ENCODE measurements at regions not wholly inside any gene's neighbourhood (a gene's known extent, or its start where the extent isn't known, plus 50 kb on each side); places are given as distances from the start of the nearest gene placed in this dataset.

DNA sequence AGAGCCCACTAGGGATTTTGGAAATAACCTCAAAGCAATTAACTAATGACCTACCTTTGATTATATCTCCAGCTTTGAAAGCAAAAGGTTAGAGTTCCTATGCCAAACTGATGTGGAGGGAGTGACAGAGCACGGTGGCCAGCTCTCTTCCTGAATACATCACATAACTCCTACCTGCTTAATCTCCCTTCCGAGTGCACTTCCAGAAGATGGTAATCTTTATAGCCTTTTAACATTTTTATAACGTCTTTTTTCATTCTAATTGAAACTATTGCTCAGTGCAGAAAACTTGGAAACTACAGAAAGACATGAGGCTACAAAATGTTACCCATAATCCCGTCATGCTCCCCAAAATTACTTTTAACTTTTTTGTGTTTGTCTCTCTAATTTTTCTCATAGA lies 110.5 kb upstream of the COX10 start:
- TF ChIP-seq, protein P1, sequence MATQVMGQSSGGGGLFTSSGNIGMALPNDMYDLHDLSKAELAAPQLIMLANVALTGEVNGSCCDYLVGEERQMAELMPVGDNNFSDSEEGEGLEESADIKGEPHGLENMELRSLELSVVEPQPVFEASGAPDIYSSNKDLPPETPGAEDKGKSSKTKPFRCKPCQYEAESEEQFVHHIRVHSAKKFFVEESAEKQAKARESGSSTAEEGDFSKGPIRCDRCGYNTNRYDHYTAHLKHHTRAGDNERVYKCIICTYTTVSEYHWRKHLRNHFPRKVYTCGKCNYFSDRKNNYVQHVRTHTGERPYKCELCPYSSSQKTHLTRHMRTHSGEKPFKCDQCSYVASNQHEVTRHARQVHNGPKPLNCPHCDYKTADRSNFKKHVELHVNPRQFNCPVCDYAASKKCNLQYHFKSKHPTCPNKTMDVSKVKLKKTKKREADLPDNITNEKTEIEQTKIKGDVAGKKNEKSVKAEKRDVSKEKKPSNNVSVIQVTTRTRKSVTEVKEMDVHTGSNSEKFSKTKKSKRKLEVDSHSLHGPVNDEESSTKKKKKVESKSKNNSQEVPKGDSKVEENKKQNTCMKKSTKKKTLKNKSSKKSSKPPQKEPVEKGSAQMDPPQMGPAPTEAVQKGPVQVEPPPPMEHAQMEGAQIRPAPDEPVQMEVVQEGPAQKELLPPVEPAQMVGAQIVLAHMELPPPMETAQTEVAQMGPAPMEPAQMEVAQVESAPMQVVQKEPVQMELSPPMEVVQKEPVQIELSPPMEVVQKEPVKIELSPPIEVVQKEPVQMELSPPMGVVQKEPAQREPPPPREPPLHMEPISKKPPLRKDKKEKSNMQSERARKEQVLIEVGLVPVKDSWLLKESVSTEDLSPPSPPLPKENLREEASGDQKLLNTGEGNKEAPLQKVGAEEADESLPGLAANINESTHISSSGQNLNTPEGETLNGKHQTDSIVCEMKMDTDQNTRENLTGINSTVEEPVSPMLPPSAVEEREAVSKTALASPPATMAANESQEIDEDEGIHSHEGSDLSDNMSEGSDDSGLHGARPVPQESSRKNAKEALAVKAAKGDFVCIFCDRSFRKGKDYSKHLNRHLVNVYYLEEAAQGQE (IDR thresholded peaks at IDR 0.05; ENCODE audit: insufficient read depth in 1 of 2, low read depth in 2 of 2, low read length in 1 of 2), result no peak
- TF ChIP-seq TCF7L2 (IDR thresholded peaks at IDR 0.05; ENCODE audit: low read depth, low read length) (no peak), SIN3A (IDR thresholded peaks at IDR 0.05; ENCODE audit: borderline replicate concordance, insufficient read depth, low read depth, low read length) (no peak), POLR2AphosphoS5 (IDR thresholded peaks at IDR 0.05; ENCODE audit: low read depth, low read length) (no peak)
- TF ChIP-seq, protein P2, sequence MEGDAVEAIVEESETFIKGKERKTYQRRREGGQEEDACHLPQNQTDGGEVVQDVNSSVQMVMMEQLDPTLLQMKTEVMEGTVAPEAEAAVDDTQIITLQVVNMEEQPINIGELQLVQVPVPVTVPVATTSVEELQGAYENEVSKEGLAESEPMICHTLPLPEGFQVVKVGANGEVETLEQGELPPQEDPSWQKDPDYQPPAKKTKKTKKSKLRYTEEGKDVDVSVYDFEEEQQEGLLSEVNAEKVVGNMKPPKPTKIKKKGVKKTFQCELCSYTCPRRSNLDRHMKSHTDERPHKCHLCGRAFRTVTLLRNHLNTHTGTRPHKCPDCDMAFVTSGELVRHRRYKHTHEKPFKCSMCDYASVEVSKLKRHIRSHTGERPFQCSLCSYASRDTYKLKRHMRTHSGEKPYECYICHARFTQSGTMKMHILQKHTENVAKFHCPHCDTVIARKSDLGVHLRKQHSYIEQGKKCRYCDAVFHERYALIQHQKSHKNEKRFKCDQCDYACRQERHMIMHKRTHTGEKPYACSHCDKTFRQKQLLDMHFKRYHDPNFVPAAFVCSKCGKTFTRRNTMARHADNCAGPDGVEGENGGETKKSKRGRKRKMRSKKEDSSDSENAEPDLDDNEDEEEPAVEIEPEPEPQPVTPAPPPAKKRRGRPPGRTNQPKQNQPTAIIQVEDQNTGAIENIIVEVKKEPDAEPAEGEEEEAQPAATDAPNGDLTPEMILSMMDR (IDR thresholded peaks at IDR 0.05), result no peak
- intact Hi-C loops (cut with micrococcal nuclease; ENCODE audit: unreplicated experiment), result no loop called here
- Histone ChIP-seq H3K4me3 (ENCODE audit: low read depth in 2 of 2, low read length in 2 of 2) (no peak overlapping the region), H3K36me3 (ENCODE audit: control insufficient read depth, insufficient read depth, low read length) (no peaks in the 10 kb centered on the region), H3K27ac (ENCODE audit: low read length) (no peak overlapping the region), H3K9me3 (ENCODE audit: control insufficient read depth, insufficient read depth, low read depth, low read length) (no peaks in the 10 kb centered on the region), H3K27me3 (ENCODE audit: control insufficient read depth, insufficient read depth, low read length) (no peaks in the 10 kb centered on the region), H3K4me1 (ENCODE audit: control insufficient read depth, insufficient read depth, low read length) (no peaks in the 10 kb centered on the region)
- BruUV-seq (replicated peaks), result no TSS peak
- DNase-seq (ENCODE audit: low read depth, low spot score) (no peak), ATAC-seq (no peak)
- POLR2A ChIA-PET, result no interaction called here
- CTCF ChIA-PET, result no interaction called here
- in situ Hi-C loops (cut with HindIII; ENCODE audit: low pct_unique_long_range_greater_than_20kb, low sequenced_read_pairs), result no loop called here

DNA sequence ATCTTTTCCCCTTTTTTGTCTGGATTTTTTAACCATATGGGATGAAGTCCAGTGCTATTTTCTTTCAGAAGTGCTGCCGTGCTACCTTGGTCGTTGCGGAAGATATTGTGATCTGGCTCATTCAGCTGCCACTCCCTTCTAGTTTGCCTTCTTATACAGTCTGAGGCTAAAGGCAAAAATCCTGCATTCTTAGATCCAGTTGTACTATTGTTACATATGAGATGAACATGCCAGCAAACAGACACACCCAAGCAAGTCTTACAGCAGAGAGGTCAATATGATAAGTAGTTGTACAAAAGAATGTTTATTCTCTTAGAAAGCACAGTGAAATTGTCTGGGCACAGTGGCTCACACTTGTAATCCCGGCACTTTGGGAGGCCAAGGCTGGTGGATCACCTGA lies 108.0 kb upstream of the COX10 start:
- H3K36me3 ChIP-seq (ENCODE audit: control insufficient read depth, insufficient read depth, low read length), result no peaks in the 10 kb centered on the region
- no peak for TF ChIP-seq POLR2AphosphoS5 (IDR thresholded peaks at IDR 0.05; ENCODE audit: low read depth, low read length)
- no peak for TF ChIP-seq SIN3A (IDR thresholded peaks at IDR 0.05; ENCODE audit: borderline replicate concordance, insufficient read depth, low read depth, low read length)
- no peak for TF ChIP-seq TCF7L2 (IDR thresholded peaks at IDR 0.05; ENCODE audit: low read depth, low read length)
- TF ChIP-seq, protein P2 (IDR thresholded peaks at IDR 0.05), result no peak
- TF ChIP-seq, protein P1 (IDR thresholded peaks at IDR 0.05; ENCODE audit: insufficient read depth in 1 of 2, low read depth in 2 of 2, low read length in 1 of 2), result no peak
- H3K27ac ChIP-seq (ENCODE audit: low read length), result no peak overlapping the region
- ATAC-seq (no peak), DNase-seq (ENCODE audit: low read depth, low spot score) (no peak)
- no peaks in the 10 kb centered on the region for H3K9me3 ChIP-seq (ENCODE audit: control insufficient read depth, insufficient read depth, low read depth, low read length)
- H3K4me3 ChIP-seq (ENCODE audit: low read depth in 2 of 2, low read length in 2 of 2), result no peak overlapping the region
- ChIA-PET POLR2A (no interaction called here), CTCF (no interaction called here)
- in situ Hi-C loops (cut with HindIII; ENCODE audit: low pct_unique_long_range_greater_than_20kb, low sequenced_read_pairs) (no loop called here), intact Hi-C loops (cut with micrococcal nuclease; ENCODE audit: unreplicated experiment) (no loop called here)
- BruUV-seq (replicated peaks), result no TSS peak
- no peaks in the 10 kb centered on the region for H3K27me3 ChIP-seq (ENCODE audit: control insufficient read depth, insufficient read depth, low read length)
- no peaks in the 10 kb centered on the region for H3K4me1 ChIP-seq (ENCODE audit: control insufficient read depth, insufficient read depth, low read length)
